Natural killer cell (primary cell): ENCODE measurements at regions not wholly inside any gene's neighbourhood (a gene's known extent, or its start where the extent isn't known, plus 50 kb on each side); places are given as distances from the start of the nearest gene placed in this dataset.

Experiments
- ATAC-seq, 3 donors: fragments of 150-1000 bp in 2 of 3; fragments of 200-7000 bp in 1 of 3; cut with Tn5 transposase; 1 replicate in 1 of 3; 2 replicates in 2 of 3; pipeline ENCODE4 v1.10.0; 2021; ENCODE audit warnings: mild to moderate bottlenecking in 2 of 3, moderate library complexity in 2 of 3
- DNase-seq, 2 donors: peaks; one replicate each; pipeline versions ENCODE4 v3.0.0 to v3.0.0-alpha.2; 2013 to 2021; ENCODE audit warnings: mixed read lengths in 1 of 2
- H3K27ac ChIP-seq: one replicate; pipeline ENCODE4 v1.5.1; 2013; ENCODE audit warnings: mild to moderate bottlenecking, low read length
- H3K27me3 ChIP-seq: one replicate; pipeline ENCODE4 v1.6.1; 2013; ENCODE audit warnings: low read length; ENCODE audit not compliant: control insufficient read depth, insufficient read depth
- H3K36me3 ChIP-seq: one replicate; pipeline ENCODE4 v1.6.1; 2013; ENCODE audit warnings: low read length; ENCODE audit not compliant: control insufficient read depth, insufficient read depth
- H3K4me1 ChIP-seq: one replicate; pipeline ENCODE4 v1.6.1; 2013; ENCODE audit warnings: low read length; ENCODE audit not compliant: control insufficient read depth, insufficient read depth
- H3K4me3 ChIP-seq: one replicate; pipeline ENCODE4 v1.5.1; 2013; ENCODE audit warnings: low read length
- H3K9me3 ChIP-seq: one replicate; pipeline ENCODE4 v1.6.1; 2013; ENCODE audit warnings: low read length; ENCODE audit not compliant: control insufficient read depth, insufficient read depth
- H3K27ac Mint-ChIP-seq, 2 donors: one replicate each; pipeline ENCODE4 v1.8.0; 2022; ENCODE audit warnings: mild to moderate bottlenecking in 2 of 2, mixed read lengths in 2 of 2, moderate library complexity in 1 of 2
- H3K27me3 Mint-ChIP-seq, 2 donors: one replicate each; pipeline ENCODE4 v1.8.0; 2022; ENCODE audit warnings: low read depth in 2 of 2, mixed read lengths in 2 of 2
- H3K36me3 Mint-ChIP-seq: one replicate; pipeline ENCODE4 v1.8.0; 2022; ENCODE audit warnings: mixed read lengths
- H3K4me1 Mint-ChIP-seq, 2 donors: one replicate each; pipeline ENCODE4 v1.8.0; 2022; ENCODE audit warnings: mixed read lengths in 2 of 2
- H3K4me3 Mint-ChIP-seq: one replicate; pipeline ENCODE4 v1.8.0; 2022; ENCODE audit warnings: mild to moderate bottlenecking, moderate library complexity, mixed read lengths
- H3K9me3 Mint-ChIP-seq, 2 donors: one replicate each; pipeline ENCODE4 v1.8.0; 2022; ENCODE audit warnings: mixed read lengths in 2 of 2
- CTCF ChIP-seq: fragments of 200-600 bp; IDR thresholded peaks from one replicate; pipeline ENCODE4 v1.8.0; 2022; ENCODE audit warnings: antibody characterized with exemption
- WGBS: methylation state at CpG from one replicate; pipeline ENCODE4 v1.1.7; 2013; ENCODE audit warnings: missing lambda C conversion rate; ENCODE audit not compliant: insufficient coverage; 5-methylcytosine and 5-hydroxymethylcytosine counted together
- intact Hi-C: fragments of 100-400 bp; cut with micrococcal nuclease; formaldehyde crosslinking; loops from one replicate; pipeline ENCODE4 v1.14.2; 2022

GRCh38 chr17:70702683-70703255 lies 533.4 kb downstream of the KCNJ2 start:
- ATAC-seq (no peak), DNase-seq (no peak)
- Histone ChIP-seq H3K4me3 (no peak overlapping the region), H3K36me3 (no peaks in the 10 kb centered on the region), H3K27ac (no peak overlapping the region), H3K4me1 (no peaks in the 10 kb centered on the region), H3K27me3 (no peaks in the 10 kb centered on the region), H3K9me3 (peaks cover 7% of the 10 kb centered on the region)
- Mint-ChIP-seq H3K27me3 (no peaks in the 10 kb centered on the region), H3K9me3 (peaks cover 7 to 9% of the 10 kb centered on the region in 2 donors), H3K4me3 (no peak overlapping the region), H3K36me3 (no peaks in the 10 kb centered on the region), H3K4me1 (no peaks in the 10 kb centered on the region), H3K27ac (no peak overlapping the region)
- intact Hi-C loops: no loop called here
- WGBS: 76% methylated on average over 3 of the region's 3 CpGs
- TF ChIP-seq CTCF: no peak

- intact Hi-C loops: no loop called here
- H3K4me3 ChIP-seq: no peak overlapping the region
- no peaks in the 10 kb centered on the region for H3K36me3 Mint-ChIP-seq
- H3K4me1 Mint-ChIP-seq: no peaks in the 10 kb centered on the region
- no peak for TF ChIP-seq CTCF
- ATAC-seq (no peak), DNase-seq (no peak)
- H3K36me3 ChIP-seq: no peaks in the 10 kb centered on the region
- H3K27ac ChIP-seq: no peak overlapping the region
- no peak overlapping the region for H3K27ac Mint-ChIP-seq
- WGBS: 90% methylated on average over 6 of the region's 7 CpGs
- no peaks in the 10 kb centered on the region for H3K4me1 ChIP-seq
- no peaks in the 10 kb centered on the region for H3K27me3 Mint-ChIP-seq
- no peaks in the 10 kb centered on the region for H3K9me3 ChIP-seq
- H3K27me3 ChIP-seq: no peaks in the 10 kb centered on the region
- no peak overlapping the region for H3K4me3 Mint-ChIP-seq
- peaks cover 5 to 6% of the 10 kb centered on the region in 2 donors for H3K9me3 Mint-ChIP-seq
Observed at GRCh38 chr17:70709596-70709995, 540.3 kb downstream of the KCNJ2 start.

GRCh38 chr17:70713694-70714093 lies 544.4 kb downstream of the KCNJ2 start:
- no peaks in the 10 kb centered on the region for H3K4me1 ChIP-seq
- intact Hi-C loops: no loop called here
- no peaks in the 10 kb centered on the region for H3K9me3 ChIP-seq
- H3K4me3 ChIP-seq: no peak overlapping the region
- H3K27ac ChIP-seq: no peak overlapping the region
- no peak for DNase-seq
- H3K27me3 ChIP-seq: no peaks in the 10 kb centered on the region
- no peaks in the 10 kb centered on the region for H3K36me3 ChIP-seq
- H3K36me3 Mint-ChIP-seq: no peaks in the 10 kb centered on the region
- no peaks in the 10 kb centered on the region for H3K4me1 Mint-ChIP-seq
- no peak overlapping the region for H3K4me3 Mint-ChIP-seq
- peaks cover 2 to 8% of the 10 kb centered on the region in 2 donors for H3K9me3 Mint-ChIP-seq
- no peak for TF ChIP-seq CTCF
- no peaks in the 10 kb centered on the region for H3K27me3 Mint-ChIP-seq
- no peak for ATAC-seq
- no peak overlapping the region for H3K27ac Mint-ChIP-seq

- no peak overlapping the region for H3K27ac ChIP-seq
- DNase-seq: no peak
- no peaks in the 10 kb centered on the region for H3K9me3 ChIP-seq
- H3K27ac Mint-ChIP-seq: no peak overlapping the region
- H3K4me1 Mint-ChIP-seq: no peaks in the 10 kb centered on the region
- no peak overlapping the region for H3K4me3 ChIP-seq
- H3K36me3 ChIP-seq: no peaks in the 10 kb centered on the region
- H3K27me3 Mint-ChIP-seq: no peaks in the 10 kb centered on the region
- no peak for ATAC-seq
- H3K4me1 ChIP-seq: no peaks in the 10 kb centered on the region
- H3K27me3 ChIP-seq: no peaks in the 10 kb centered on the region
- peaks cover 0 to 13% of the 10 kb centered on the region in 2 donors for H3K9me3 Mint-ChIP-seq
- TF ChIP-seq CTCF: no peak
- H3K36me3 Mint-ChIP-seq: no peaks in the 10 kb centered on the region
- intact Hi-C loops: no loop called here
- 79% methylated on average over 2 of the region's 3 CpGs for WGBS
- no peak overlapping the region for H3K4me3 Mint-ChIP-seq
Observed at GRCh38 chr17:70716551-70716950, 547.2 kb downstream of the KCNJ2 start.
